Lower leg skin (tissue), 3 donors: ENCODE measurements at regions not wholly inside any gene's neighbourhood (a gene's known extent, or its start where the extent isn't known, plus 50 kb on each side); places are given as distances from the start of the nearest gene placed in this dataset.
"Not testable (repeated sequence)": the region's sequence is repeated elsewhere in the genome, so short reads cannot be mapped to it uniquely, and the experiment has no call there.

Source experiments
- POLR2A ChIP-seq, 2 donors: fragments of 450-650 bp; IDR thresholded peaks; one replicate each; pipeline ENCODE4 v1.6.1; 2016 to 2017; ENCODE audit warnings: antibody characterized with exemption in 2 of 2, mild to moderate bottlenecking in 1 of 2, moderate library complexity in 1 of 2
- TF ChIP-seq, protein P1 (sequence below), 3 donors: fragments of 450-650 bp; IDR thresholded peaks; one replicate each; pipeline ENCODE4 v1.5.1; 2016; ENCODE audit warnings: antibody characterized with exemption in 3 of 3, mild to moderate bottlenecking in 3 of 3, moderate library complexity in 2 of 3

DNA sequence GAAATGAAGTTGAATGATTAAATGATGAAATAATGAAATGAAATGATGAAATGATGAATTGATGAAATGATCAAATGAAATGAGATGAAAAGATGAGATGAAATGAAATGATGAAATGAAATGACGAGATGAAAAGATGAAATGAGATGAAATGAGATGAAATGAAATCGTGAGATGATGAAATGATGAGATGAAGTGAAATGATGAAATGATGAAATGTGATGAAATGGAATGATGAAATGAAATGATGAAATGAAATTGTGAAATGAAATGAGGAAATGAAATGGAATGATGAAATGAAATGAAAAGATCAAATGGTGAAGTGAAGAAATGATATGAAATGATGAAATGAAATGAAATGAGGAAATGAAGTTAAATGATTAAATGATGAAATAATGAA, 468.7 kb downstream of the FAM72C start:
- TF ChIP-seq, protein P1, sequence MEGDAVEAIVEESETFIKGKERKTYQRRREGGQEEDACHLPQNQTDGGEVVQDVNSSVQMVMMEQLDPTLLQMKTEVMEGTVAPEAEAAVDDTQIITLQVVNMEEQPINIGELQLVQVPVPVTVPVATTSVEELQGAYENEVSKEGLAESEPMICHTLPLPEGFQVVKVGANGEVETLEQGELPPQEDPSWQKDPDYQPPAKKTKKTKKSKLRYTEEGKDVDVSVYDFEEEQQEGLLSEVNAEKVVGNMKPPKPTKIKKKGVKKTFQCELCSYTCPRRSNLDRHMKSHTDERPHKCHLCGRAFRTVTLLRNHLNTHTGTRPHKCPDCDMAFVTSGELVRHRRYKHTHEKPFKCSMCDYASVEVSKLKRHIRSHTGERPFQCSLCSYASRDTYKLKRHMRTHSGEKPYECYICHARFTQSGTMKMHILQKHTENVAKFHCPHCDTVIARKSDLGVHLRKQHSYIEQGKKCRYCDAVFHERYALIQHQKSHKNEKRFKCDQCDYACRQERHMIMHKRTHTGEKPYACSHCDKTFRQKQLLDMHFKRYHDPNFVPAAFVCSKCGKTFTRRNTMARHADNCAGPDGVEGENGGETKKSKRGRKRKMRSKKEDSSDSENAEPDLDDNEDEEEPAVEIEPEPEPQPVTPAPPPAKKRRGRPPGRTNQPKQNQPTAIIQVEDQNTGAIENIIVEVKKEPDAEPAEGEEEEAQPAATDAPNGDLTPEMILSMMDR (IDR thresholded peaks at IDR 0.05): not testable (repeated sequence)
- not testable (repeated sequence) for TF ChIP-seq POLR2A (IDR thresholded peaks at IDR 0.05)
